SK-N-SH treated with all-trans-retinoic acid at 6 μM for 48 hours (cell line): ENCODE measurements at regions not wholly inside any gene's neighbourhood (a gene's known extent, or its start where the extent isn't known, plus 50 kb on each side); places are given as distances from the start of the nearest gene placed in this dataset.

Source experiments
- ATAC-seq: fragments of 200-7000 bp; cut with Tn5 transposase; 3 replicates; pipeline ENCODE4 v1.9.1; 2020; ENCODE audit warnings: mild to moderate bottlenecking, moderate library complexity
- ARNTL ChIP-seq: fragments of 450-650 bp; formaldehyde crosslinking; IDR thresholded peaks from 2 replicates; pipeline ENCODE4 v1.5.0; 2020; ENCODE audit warnings: low read depth, mild to moderate bottlenecking, moderate library complexity, borderline replicate concordance
- BACH2 ChIP-seq: fragments of 250-450 bp; sonication (Bioruptor Pico); IDR thresholded peaks from 2 replicates; pipeline ENCODE4 v1.9.0; 2021; ENCODE audit warnings: mild to moderate bottlenecking, borderline replicate concordance
- CSDC2 ChIP-seq: fragments of 250-450 bp; sonication (Bioruptor Pico); IDR thresholded peaks from 2 replicates; pipeline ENCODE4 v1.5.0; 2020; ENCODE audit warnings: mild to moderate bottlenecking, moderate library complexity
- ESRRG ChIP-seq: fragments of 250-450 bp; sonication (Bioruptor Pico); IDR thresholded peaks from 2 replicates; pipeline ENCODE4 v1.6.1; 2021; ENCODE audit warnings: mild to moderate bottlenecking
- GLIS3 ChIP-seq: fragments of 250-450 bp; sonication (Bioruptor Pico); IDR thresholded peaks from 2 replicates; pipeline ENCODE4 v1.5.0; 2020; ENCODE audit warnings: mild to moderate bottlenecking, moderate library complexity
- ISL1 ChIP-seq: fragments of 250-450 bp; sonication (Bioruptor Pico); IDR thresholded peaks from 2 replicates; pipeline ENCODE4 v2.1.2; 2022; ENCODE audit warnings: mild to moderate bottlenecking, moderate library complexity
- OSR1 ChIP-seq: fragments of 250-450 bp; sonication (Bioruptor Pico); IDR thresholded peaks from 2 replicates; pipeline ENCODE4 v1.8.0; 2022; ENCODE audit warnings: moderate library complexity, mild to moderate bottlenecking, inconsistent platforms
- PPARA ChIP-seq: fragments of 250-450 bp; sonication (Bioruptor Pico); IDR thresholded peaks from 2 replicates; pipeline ENCODE4 v1.5.0; 2020; ENCODE audit warnings: mild to moderate bottlenecking, borderline replicate concordance
- RARB ChIP-seq: fragments of 250-450 bp; sonication (Bioruptor Pico); IDR thresholded peaks from 2 replicates; pipeline ENCODE4 v1.8.0; 2021; ENCODE audit warnings: mild to moderate bottlenecking, moderate library complexity
- SNAI2 ChIP-seq: fragments of 250-450 bp; sonication (Bioruptor Pico); IDR thresholded peaks from 2 replicates; pipeline ENCODE4 v1.5.0; 2020; ENCODE audit warnings: mild to moderate bottlenecking, moderate library complexity
- TCF4 ChIP-seq: fragments of 250-450 bp; sonication (Bioruptor Pico); IDR thresholded peaks from 2 replicates; pipeline ENCODE4 v1.8.0; 2021; ENCODE audit warnings: mild to moderate bottlenecking, moderate library complexity, borderline replicate concordance
- ZC3H10 ChIP-seq: fragments of 250-450 bp; sonication (Bioruptor Pico); IDR thresholded peaks from 2 replicates; pipeline ENCODE4 v1.5.1; 2021; ENCODE audit warnings: mild to moderate bottlenecking, moderate library complexity
- ZFP30 ChIP-seq: fragments of 450-650 bp; formaldehyde crosslinking; IDR thresholded peaks from 2 replicates; pipeline ENCODE4 v1.5.0; 2022; ENCODE audit warnings: mild to moderate bottlenecking, moderate library complexity
- ZNF565 ChIP-seq: fragments of 450-650 bp; formaldehyde crosslinking; conservative IDR thresholded peaks from 2 replicates; pipeline ENCODE4 v1.5.0; 2020; ENCODE audit warnings: low read depth, mild to moderate bottlenecking, moderate library complexity
- ZNF70 ChIP-seq: fragments of 450-650 bp; formaldehyde crosslinking; IDR thresholded peaks from 2 replicates; pipeline ENCODE4 v1.5.0; 2020; ENCODE audit warnings: mild to moderate bottlenecking, moderate library complexity
- ZNF8 ChIP-seq: fragments of 450-650 bp; formaldehyde crosslinking; IDR thresholded peaks from 2 replicates; pipeline ENCODE4 v1.5.0; 2020; ENCODE audit warnings: mild to moderate bottlenecking, moderate library complexity
- TF ChIP-seq, protein P1 (sequence below): fragments of 250-450 bp; sonication (Bioruptor Pico); IDR thresholded peaks from 2 replicates; pipeline ENCODE4 v1.8.0; 2020; ENCODE audit warnings: mild to moderate bottlenecking, moderate library complexity, borderline replicate concordance
- TF ChIP-seq, protein P2 (sequence below): fragments of 250-450 bp; sonication (Bioruptor Pico); IDR thresholded peaks from 2 replicates; pipeline ENCODE4 v1.5.1; 2020; ENCODE audit warnings: low read depth, mild to moderate bottlenecking, moderate library complexity
- TF ChIP-seq, protein P3 (sequence below): fragments of 250-450 bp; sonication (Bioruptor Pico); IDR thresholded peaks from 2 replicates; pipeline ENCODE4 v1.5.0; 2020; ENCODE audit warnings: mild to moderate bottlenecking, moderate library complexity
- TF ChIP-seq, protein P4 (sequence below): fragments of 250-450 bp; sonication (Bioruptor Pico); IDR thresholded peaks from 2 replicates; pipeline ENCODE4 v1.5.1; 2021; ENCODE audit warnings: mild to moderate bottlenecking, moderate library complexity
- TF ChIP-seq, protein P5 (sequence below): fragments of 250-450 bp; sonication (Bioruptor Pico); IDR thresholded peaks from 2 replicates; pipeline ENCODE4 v1.8.0; 2021; ENCODE audit warnings: low read depth, mild to moderate bottlenecking, moderate library complexity, borderline replicate concordance

DNA sequence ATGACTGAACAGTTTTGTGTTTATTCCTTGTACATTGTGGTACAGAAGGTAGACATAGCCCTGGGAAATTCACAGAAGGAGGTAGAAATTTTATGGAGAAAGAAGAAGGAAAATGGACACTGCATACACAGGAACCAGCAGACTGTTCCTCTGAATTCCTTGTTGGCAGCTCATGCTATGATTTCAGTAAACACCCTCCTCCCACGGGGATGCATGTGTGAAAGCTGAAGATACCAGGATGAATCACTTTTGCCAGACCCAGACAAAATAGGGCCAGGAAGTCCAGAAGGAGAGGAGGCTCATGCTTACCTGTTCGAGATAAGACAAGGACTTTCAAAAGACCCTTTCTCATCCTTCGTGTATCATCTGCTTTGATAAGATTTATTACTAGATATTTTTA, 110.3 kb upstream of the GGTLC1 start:
- ATAC-seq: no peak
- TF ChIP-seq TCF4 (CRISPR knock-in tag): no peak
- no peak for TF ChIP-seq ZNF70 (CRISPR knock-in tag)
- TF ChIP-seq, protein P1, sequence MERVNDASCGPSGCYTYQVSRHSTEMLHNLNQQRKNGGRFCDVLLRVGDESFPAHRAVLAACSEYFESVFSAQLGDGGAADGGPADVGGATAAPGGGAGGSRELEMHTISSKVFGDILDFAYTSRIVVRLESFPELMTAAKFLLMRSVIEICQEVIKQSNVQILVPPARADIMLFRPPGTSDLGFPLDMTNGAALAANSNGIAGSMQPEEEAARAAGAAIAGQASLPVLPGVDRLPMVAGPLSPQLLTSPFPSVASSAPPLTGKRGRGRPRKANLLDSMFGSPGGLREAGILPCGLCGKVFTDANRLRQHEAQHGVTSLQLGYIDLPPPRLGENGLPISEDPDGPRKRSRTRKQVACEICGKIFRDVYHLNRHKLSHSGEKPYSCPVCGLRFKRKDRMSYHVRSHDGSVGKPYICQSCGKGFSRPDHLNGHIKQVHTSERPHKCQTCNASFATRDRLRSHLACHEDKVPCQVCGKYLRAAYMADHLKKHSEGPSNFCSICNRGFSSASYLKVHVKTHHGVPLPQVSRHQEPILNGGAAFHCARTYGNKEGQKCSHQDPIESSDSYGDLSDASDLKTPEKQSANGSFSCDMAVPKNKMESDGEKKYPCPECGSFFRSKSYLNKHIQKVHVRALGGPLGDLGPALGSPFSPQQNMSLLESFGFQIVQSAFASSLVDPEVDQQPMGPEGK (CRISPR knock-in tag): no peak
- no peak for TF ChIP-seq ZNF8 (CRISPR knock-in tag)
- no peak for TF ChIP-seq CSDC2
- TF ChIP-seq ZC3H10 (CRISPR knock-in tag): no peak
- TF ChIP-seq OSR1 (CRISPR knock-in tag): no peak
- TF ChIP-seq, all 23 proteins: peak for 0

DNA sequence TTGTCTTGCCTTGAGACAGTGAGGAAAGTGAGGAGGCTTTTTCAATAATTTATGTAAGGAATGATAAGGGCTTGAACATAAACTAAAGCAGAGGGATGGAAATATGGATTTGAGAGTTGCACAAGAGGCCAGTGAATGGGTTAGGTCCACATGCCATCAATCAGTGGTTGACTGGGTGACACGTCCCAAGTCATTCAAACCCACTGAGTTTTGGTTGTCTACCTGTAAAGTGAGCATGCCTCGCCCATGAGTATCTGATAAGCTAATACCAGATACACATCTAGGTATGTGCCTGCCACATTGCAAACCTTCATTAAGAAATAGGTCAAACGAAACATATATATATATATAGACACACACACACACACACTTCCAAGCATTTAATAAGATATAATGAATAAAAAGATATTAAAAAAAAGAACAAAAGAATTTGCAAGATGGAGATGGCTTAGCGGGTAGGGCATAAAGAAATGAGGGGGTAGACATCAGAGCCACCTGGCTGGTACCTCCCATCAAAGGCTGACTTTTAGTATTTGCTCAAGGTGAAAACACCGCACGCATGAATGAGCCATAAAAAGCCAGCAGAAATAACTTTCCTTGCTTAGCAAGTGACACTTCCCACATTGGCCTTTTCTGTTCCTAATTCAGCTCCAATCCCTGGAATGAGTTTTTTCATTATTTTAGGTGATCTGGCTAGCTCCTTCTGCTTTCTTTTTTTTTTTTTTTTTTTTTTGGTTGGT, 109.1 kb upstream of the GGTLC1 start:
- TF ChIP-seq, protein P2, sequence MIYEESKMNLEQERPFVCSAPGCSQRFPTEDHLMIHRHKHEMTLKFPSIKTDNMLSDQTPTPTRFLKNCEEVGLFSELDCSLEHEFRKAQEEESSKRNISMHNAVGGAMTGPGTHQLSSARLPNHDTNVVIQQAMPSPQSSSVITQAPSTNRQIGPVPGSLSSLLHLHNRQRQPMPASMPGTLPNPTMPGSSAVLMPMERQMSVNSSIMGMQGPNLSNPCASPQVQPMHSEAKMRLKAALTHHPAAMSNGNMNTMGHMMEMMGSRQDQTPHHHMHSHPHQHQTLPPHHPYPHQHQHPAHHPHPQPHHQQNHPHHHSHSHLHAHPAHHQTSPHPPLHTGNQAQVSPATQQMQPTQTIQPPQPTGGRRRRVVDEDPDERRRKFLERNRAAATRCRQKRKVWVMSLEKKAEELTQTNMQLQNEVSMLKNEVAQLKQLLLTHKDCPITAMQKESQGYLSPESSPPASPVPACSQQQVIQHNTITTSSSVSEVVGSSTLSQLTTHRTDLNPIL (CRISPR knock-in tag): no peak
- TF ChIP-seq ESRRG (no peak), ZC3H10 (CRISPR knock-in tag) (no peak), ZNF70 (CRISPR knock-in tag) (no peak)
- TF ChIP-seq, protein P3, sequence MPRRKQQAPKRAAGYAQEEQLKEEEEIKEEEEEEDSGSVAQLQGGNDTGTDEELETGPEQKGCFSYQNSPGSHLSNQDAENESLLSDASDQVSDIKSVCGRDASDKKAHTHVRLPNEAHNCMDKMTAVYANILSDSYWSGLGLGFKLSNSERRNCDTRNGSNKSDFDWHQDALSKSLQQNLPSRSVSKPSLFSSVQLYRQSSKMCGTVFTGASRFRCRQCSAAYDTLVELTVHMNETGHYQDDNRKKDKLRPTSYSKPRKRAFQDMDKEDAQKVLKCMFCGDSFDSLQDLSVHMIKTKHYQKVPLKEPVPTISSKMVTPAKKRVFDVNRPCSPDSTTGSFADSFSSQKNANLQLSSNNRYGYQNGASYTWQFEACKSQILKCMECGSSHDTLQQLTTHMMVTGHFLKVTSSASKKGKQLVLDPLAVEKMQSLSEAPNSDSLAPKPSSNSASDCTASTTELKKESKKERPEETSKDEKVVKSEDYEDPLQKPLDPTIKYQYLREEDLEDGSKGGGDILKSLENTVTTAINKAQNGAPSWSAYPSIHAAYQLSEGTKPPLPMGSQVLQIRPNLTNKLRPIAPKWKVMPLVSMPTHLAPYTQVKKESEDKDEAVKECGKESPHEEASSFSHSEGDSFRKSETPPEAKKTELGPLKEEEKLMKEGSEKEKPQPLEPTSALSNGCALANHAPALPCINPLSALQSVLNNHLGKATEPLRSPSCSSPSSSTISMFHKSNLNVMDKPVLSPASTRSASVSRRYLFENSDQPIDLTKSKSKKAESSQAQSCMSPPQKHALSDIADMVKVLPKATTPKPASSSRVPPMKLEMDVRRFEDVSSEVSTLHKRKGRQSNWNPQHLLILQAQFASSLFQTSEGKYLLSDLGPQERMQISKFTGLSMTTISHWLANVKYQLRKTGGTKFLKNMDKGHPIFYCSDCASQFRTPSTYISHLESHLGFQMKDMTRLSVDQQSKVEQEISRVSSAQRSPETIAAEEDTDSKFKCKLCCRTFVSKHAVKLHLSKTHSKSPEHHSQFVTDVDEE (CRISPR knock-in tag): no peak
- ATAC-seq: no peak

DNA sequence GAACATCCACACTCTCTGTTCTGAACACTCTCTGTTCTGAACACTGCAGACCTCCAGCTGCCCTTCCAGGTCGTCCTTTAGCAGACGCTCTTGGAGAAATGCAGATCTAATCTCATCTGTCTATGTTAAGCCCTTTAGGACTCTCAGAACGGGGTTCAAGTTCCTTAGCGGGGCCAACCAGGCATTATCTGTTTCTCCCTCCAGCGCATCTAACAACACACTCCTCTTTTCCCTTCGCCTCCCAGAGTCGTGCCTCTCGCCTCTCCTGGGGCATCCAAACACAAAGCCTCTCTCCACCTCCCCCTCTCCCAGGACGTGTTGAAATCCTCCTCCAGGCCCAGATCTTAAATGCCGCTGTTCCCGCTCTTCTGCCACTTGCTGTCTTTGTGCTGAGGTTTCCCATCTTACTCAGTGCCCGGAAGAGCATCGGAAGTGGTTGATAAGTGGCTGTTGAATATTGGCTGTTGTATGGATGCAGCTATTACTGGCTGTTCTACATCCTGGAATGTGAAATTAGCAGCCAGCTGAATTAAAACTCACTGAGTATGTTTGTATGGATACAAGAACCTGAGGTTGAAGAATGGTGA, 108.4 kb upstream of the GGTLC1 start:
- no peak for ATAC-seq
- TF ChIP-seq PPARA (CRISPR knock-in tag) (no peak), TCF4 (CRISPR knock-in tag) (no peak), ARNTL (CRISPR knock-in tag) (no peak), RARB (CRISPR knock-in tag) (no peak)
- TF ChIP-seq, protein P4, sequence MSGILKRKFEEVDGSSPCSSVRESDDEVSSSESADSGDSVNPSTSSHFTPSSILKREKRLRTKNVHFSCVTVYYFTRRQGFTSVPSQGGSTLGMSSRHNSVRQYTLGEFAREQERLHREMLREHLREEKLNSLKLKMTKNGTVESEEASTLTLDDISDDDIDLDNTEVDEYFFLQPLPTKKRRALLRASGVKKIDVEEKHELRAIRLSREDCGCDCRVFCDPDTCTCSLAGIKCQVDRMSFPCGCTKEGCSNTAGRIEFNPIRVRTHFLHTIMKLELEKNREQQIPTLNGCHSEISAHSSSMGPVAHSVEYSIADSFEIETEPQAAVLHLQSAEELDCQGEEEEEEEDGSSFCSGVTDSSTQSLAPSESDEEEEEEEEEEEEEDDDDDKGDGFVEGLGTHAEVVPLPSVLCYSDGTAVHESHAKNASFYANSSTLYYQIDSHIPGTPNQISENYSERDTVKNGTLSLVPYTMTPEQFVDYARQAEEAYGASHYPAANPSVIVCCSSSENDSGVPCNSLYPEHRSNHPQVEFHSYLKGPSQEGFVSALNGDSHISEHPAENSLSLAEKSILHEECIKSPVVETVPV: no peak

DNA sequence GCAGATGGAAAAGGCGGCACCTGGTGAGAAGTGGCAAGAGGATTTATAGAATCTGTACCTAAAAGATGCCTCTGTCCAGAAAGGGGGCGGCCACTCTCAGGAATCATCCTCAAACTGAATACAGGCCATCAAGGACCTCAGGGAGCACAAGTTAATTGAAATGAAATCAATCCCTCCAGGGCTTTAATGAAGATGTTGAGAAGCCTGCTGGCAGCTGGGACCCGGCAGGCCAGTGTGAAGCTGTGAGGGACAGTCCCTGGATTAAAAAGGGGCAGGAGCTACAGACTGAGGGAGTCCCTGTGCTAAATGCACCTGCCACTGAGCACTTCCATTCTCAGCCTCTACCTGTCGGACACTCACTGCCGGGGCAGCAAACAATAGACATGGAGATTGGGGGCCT, 107.7 kb upstream of the GGTLC1 start:
- TF ChIP-seq, protein P2 (CRISPR knock-in tag): no peak
- TF ChIP-seq BACH2 (CRISPR knock-in tag) (no peak), ESRRG (no peak), RARB (CRISPR knock-in tag) (no peak), OSR1 (CRISPR knock-in tag) (no peak), SNAI2 (CRISPR knock-in tag) (no peak), ARNTL (CRISPR knock-in tag) (no peak), ISL1 (no peak), GLIS3 (CRISPR knock-in tag) (no peak), CSDC2 (no peak), ZFP30 (CRISPR knock-in tag) (no peak), ZNF565 (CRISPR knock-in tag) (no peak)
- TF ChIP-seq, protein P5, sequence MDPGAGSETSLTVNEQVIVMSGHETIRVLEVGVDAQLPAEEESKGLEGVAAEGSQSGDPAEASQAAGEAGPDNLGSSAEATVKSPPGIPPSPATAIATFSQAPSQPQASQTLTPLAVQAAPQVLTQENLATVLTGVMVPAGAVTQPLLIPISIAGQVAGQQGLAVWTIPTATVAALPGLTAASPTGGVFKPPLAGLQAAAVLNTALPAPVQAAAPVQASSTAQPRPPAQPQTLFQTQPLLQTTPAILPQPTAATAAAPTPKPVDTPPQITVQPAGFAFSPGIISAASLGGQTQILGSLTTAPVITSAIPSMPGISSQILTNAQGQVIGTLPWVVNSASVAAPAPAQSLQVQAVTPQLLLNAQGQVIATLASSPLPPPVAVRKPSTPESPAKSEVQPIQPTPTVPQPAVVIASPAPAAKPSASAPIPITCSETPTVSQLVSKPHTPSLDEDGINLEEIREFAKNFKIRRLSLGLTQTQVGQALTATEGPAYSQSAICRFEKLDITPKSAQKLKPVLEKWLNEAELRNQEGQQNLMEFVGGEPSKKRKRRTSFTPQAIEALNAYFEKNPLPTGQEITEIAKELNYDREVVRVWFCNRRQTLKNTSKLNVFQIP: no peak
- TF ChIP-seq, protein P4: no peak
- no peak for ATAC-seq
